ENCODE measurements at regions not wholly inside any gene's neighbourhood (a gene's known extent, or its start where the extent isn't known, plus 50 kb on each side); places are given as distances from the start of the nearest gene placed in this dataset.

GRCh38 chr3:41111011-41111410 is 88.3 kb upstream of the CTNNB1 start:
- Mint-ChIP-seq H3K4me1 (ENCODE audit: low read depth) (no peaks in the 10 kb centered on the region), H3K27ac (no peak overlapping the region), H3K27me3 (ENCODE audit: low read depth) (no peaks in the 10 kb centered on the region), H3K36me3 (ENCODE audit: low read depth) (no peaks in the 10 kb centered on the region), H3K4me3 (no peak overlapping the region), H3K9me3 (no peaks in the 10 kb centered on the region)
- intact Hi-C loops (cut with micrococcal nuclease): no loop called here
- DNase-seq: no peak
- CTCF ChIA-PET: no interaction called here

- intact Hi-C loops (cut with micrococcal nuclease): no loop called here
- Mint-ChIP-seq H3K4me1 (ENCODE audit: low read depth) (peaks cover 11% of the 10 kb centered on the region), H3K4me3 (no peak overlapping the region), H3K9me3 (no peaks in the 10 kb centered on the region), H3K36me3 (ENCODE audit: low read depth) (no peaks in the 10 kb centered on the region), H3K27ac (no peak overlapping the region), H3K27me3 (ENCODE audit: low read depth) (no peaks in the 10 kb centered on the region)
- no peak for DNase-seq
- CTCF ChIA-PET: no interaction called here
These were observed 86.8 kb upstream of the CTNNB1 start for GRCh38 chr3:41112466-41112865.

DNA sequence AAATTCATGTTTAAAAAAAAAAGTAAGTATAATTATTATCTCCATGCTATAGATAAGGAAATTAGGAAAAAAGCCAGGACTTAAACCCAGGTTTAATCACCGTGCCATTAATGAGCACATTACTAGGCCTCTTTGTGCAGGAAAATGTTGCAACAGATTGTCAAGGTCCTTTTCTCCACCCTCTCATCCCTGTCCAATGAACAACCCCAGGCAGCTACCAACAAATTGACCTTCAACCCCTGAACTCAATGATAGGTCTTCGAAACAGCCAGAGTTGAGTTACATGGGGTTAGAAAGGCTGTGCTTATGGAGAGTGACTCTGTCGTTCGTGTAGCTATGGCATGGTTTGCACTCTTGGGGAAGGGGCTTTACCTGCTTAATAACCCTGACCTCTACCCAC is 84.2 kb upstream of the CTNNB1 start:
- CTCF ChIA-PET: interaction anchor here (0.6 to 0.7 kb wide), 2 partner anchors 468 to 1438 kb away, joined by 3 to 4 read pairs; no protein-coding TSS in a partner anchor
- H3K4me3 Mint-ChIP-seq: no peak overlapping the region
- no peaks in the 10 kb centered on the region for H3K9me3 Mint-ChIP-seq
- H3K27me3 Mint-ChIP-seq (ENCODE audit: low read depth): no peaks in the 10 kb centered on the region
- H3K4me1 Mint-ChIP-seq (ENCODE audit: low read depth): peaks cover 26% of the 10 kb centered on the region
- no peaks in the 10 kb centered on the region for H3K36me3 Mint-ChIP-seq (ENCODE audit: low read depth)
- intact Hi-C loops (cut with micrococcal nuclease): loop anchor here (5.0 kb wide), 1 partner anchor 492 kb away; no protein-coding TSS in a partner anchor
- H3K27ac Mint-ChIP-seq: no peak overlapping the region
- no peak for DNase-seq

DNA sequence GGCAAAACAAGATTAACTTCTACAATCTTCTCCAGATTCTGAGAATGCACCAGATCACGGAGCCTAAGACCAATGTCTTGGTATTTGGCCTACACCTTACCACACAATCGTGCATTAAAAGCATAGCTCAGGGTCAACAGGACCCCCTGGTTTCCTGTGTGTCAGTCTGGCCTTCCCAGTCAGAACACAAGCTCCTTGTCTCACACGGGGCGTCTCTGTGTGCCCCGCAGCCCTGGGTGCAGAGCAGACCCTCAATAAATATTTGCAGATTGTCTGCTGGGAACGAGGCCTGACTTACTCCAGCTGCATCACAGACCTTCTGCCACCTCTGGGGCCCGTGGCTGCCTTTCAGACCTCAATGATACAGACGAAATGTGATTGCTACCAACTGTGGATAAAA is 82.5 kb upstream of the CTNNB1 start:
- peaks cover 26% of the 10 kb centered on the region for H3K4me1 Mint-ChIP-seq (ENCODE audit: low read depth)
- CTCF ChIA-PET: no interaction called here
- no peaks in the 10 kb centered on the region for H3K27me3 Mint-ChIP-seq (ENCODE audit: low read depth)
- H3K36me3 Mint-ChIP-seq (ENCODE audit: low read depth): no peaks in the 10 kb centered on the region
- no peak for DNase-seq
- intact Hi-C loops (cut with micrococcal nuclease): loop anchor here (1.0 to 5.0 kb wide), 5 partner anchors 42 to 490 kb away; partner anchors contain the start of gene CTNNB1
- no peaks in the 10 kb centered on the region for H3K9me3 Mint-ChIP-seq
- peak overlapping the region; percentile 9 for H3K27ac Mint-ChIP-seq
- H3K4me3 Mint-ChIP-seq: no peak overlapping the region

DNA sequence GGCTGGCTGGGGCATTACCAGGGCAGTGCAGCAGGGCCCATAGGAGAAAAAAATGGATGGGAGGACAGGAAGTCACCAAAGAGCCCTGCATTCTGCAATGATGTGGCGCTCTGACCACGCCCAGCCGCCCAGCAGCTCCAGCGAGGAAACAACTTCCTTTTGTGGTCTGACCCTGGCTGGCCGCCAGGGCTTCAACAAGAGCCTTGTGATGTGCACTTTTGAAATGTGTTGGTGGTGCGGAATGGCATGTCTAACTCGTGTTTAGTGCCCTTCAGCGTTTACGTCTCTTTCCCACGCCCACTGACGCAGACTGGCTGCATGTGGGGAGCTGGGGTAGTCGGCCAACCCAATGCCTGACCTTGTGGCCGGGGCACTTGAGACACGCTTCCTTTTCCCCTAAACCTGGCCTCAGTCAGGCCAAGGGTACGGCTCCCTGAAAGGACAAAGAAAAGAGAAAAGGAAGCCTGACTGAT is 81.9 kb upstream of the CTNNB1 start:
- H3K4me1 Mint-ChIP-seq (ENCODE audit: low read depth): peaks cover 26% of the 10 kb centered on the region
- peak overlapping the region; percentile 73 for H3K27ac Mint-ChIP-seq
- H3K4me3 Mint-ChIP-seq: peak overlapping the region; percentile 17
- H3K9me3 Mint-ChIP-seq: no peaks in the 10 kb centered on the region
- peak; percentile 94 for DNase-seq
- no peaks in the 10 kb centered on the region for H3K36me3 Mint-ChIP-seq (ENCODE audit: low read depth)
- CTCF ChIA-PET: no interaction called here
- intact Hi-C loops (cut with micrococcal nuclease): loop anchor here (1.0 to 5.0 kb wide), 5 partner anchors 41 to 490 kb away; partner anchors contain the start of gene CTNNB1
- H3K27me3 Mint-ChIP-seq (ENCODE audit: low read depth): no peaks in the 10 kb centered on the region

DNA sequence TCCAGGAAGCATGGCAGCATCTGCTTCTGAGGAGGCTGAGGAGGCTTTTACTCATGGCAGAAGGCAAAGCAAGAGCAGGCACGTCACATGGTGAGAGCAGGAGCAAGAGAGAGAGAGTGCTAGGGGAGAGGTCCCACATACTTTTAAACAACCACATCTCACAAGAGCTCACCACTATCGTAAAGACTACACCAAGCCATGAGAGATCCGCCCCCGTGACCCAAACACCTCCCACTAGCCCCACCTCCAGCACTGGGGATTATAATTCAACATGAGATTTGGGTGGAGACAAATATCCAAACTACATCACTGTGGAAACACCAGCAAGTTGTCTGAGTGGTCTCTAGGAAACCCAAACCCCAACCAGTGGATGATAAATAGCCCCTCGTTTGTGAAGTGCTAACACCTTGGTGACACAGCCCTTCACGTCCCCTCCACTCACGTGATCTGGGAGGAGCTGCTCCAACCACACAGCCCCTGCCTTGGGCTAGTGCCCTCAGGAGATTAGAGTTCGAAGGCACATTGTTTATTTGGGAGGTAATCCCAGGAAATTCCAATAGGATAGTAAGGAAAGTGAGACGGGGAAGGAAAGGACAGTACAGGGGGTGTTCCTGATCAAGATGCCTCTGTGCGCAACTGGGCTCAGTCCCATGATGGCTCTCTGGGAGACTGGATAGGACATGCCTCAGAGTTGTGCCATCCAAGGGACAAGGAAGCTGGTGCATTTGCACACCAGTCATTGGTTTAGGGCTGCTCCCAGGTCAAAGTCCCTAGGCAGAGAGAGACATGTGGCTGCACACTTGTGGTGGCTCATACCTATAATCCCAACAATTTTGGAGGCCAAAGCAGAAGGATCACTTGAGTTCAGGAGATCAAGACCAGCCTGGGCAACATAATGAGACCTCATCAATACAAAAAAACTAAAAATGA is 80.6 kb upstream of the CTNNB1 start:
- CTCF ChIA-PET: no interaction called here
- H3K4me3 Mint-ChIP-seq: no peak overlapping the region
- DNase-seq: peak; percentile 18
- no peaks in the 10 kb centered on the region for H3K9me3 Mint-ChIP-seq
- peaks cover 26% of the 10 kb centered on the region for H3K4me1 Mint-ChIP-seq (ENCODE audit: low read depth)
- peak overlapping the region; percentile 3 for H3K27ac Mint-ChIP-seq
- no peaks in the 10 kb centered on the region for H3K36me3 Mint-ChIP-seq (ENCODE audit: low read depth)
- H3K27me3 Mint-ChIP-seq (ENCODE audit: low read depth): no peaks in the 10 kb centered on the region
- intact Hi-C loops (cut with micrococcal nuclease): loop anchor here (5.0 kb wide), 1 partner anchor 489 kb away; no protein-coding TSS in a partner anchor

DNA sequence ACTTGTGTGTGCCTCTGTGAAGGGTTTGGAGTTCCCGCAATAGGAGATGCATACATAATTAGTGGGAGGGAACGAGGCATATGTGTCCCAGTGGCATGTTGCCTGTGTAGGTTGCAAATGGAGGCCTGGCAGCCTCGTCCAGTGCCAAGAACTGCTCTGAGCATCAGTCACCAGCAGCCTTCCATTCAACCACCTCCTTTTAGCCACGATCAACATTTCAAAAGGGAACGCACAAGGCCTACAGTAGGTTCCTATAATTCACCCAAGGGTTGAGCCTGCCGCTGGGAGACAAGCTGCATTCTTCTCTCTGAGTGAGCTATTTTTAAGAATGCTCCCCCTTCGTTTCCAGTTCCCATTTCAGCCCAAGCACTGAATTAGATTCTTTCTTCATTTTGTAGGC is 78.8 kb upstream of the CTNNB1 start:
- DNase-seq: no peak
- Mint-ChIP-seq H3K4me1 (ENCODE audit: low read depth) (peaks cover 26% of the 10 kb centered on the region), H3K4me3 (no peak overlapping the region), H3K9me3 (peaks cover 3% of the 10 kb centered on the region), H3K27ac (no peak overlapping the region), H3K36me3 (ENCODE audit: low read depth) (no peaks in the 10 kb centered on the region), H3K27me3 (ENCODE audit: low read depth) (no peaks in the 10 kb centered on the region)
- intact Hi-C loops (cut with micrococcal nuclease): no loop called here
- CTCF ChIA-PET: interaction anchor here (0.6 kb wide), 1 partner anchor 1710 kb away, joined by 10 read pairs; no protein-coding TSS in a partner anchor

GRCh38 chr3:41125258-41125657 is 74.0 kb upstream of the CTNNB1 start:
- Mint-ChIP-seq H3K27ac (no peak overlapping the region), H3K27me3 (ENCODE audit: low read depth) (peaks cover 2% of the 10 kb centered on the region), H3K4me1 (ENCODE audit: low read depth) (no peaks in the 10 kb centered on the region), H3K36me3 (ENCODE audit: low read depth) (peaks cover 7% of the 10 kb centered on the region), H3K4me3 (no peak overlapping the region), H3K9me3 (peaks cover 16% of the 10 kb centered on the region)
- CTCF ChIA-PET: no interaction called here
- intact Hi-C loops (cut with micrococcal nuclease): no loop called here
- DNase-seq: no peak

GRCh38 chr3:41126472-41126871 is 72.8 kb upstream of the CTNNB1 start:
- peaks cover 17% of the 10 kb centered on the region for H3K9me3 Mint-ChIP-seq
- H3K4me3 Mint-ChIP-seq: no peak overlapping the region
- H3K27ac Mint-ChIP-seq: no peak overlapping the region
- no peak for DNase-seq
- peaks cover 2% of the 10 kb centered on the region for H3K27me3 Mint-ChIP-seq (ENCODE audit: low read depth)
- H3K36me3 Mint-ChIP-seq (ENCODE audit: low read depth): peaks cover 7% of the 10 kb centered on the region
- CTCF ChIA-PET: interaction anchor here (0.7 to 0.9 kb wide), 2 partner anchors 543 to 546 kb away, joined by 3 read pairs; no protein-coding TSS in a partner anchor
- no peaks in the 10 kb centered on the region for H3K4me1 Mint-ChIP-seq (ENCODE audit: low read depth)
- intact Hi-C loops (cut with micrococcal nuclease): no loop called here

DNA sequence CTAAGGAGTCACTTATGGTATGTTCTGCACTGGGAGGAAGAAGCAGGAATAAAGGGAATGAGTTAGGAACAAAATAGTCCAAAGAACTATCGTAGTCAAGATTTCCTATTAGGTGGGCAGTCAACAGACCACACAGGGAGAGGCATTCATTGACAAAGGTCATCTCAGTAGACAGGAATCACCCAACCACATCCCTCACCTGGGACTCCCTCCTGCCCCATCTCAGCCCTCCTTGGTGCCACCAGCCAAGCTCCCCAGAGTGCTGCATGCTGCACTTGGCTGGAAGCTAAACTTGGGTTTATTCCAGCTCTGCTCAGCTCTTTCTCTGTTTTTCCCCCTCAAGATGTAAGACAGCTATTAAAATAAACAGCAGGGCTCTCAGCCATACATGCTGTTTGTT is 72.3 kb upstream of the CTNNB1 start:
- CTCF ChIA-PET: interaction anchor here (0.6 to 0.7 kb wide), 2 partner anchors 544 to 771 kb away, joined by 3 read pairs; no protein-coding TSS in a partner anchor
- intact Hi-C loops (cut with micrococcal nuclease): no loop called here
- H3K4me3 Mint-ChIP-seq: no peak overlapping the region

DNA sequence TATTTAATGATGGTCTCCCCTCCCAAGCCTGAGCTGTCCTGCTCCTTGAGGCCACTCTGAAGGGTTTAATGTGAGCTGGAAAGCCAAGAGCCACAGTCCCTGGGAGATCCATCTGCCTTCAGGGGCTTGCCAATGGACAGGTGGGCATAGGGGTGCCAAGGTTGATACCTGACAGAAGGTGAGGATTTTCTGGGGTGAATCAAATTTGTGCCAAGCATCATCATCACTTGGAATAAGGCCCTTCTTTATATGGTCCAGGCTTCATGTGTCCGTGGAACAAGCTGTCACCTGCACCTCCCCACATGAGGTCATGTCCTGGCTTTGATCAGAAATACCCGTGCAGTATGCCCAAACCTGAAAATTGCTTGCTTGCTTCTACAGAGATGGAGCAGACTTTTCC is 71.9 kb upstream of the CTNNB1 start:
- Mint-ChIP-seq H3K27ac (no peak overlapping the region), H3K36me3 (ENCODE audit: low read depth) (peaks cover 7% of the 10 kb centered on the region), H3K9me3 (peaks cover 17% of the 10 kb centered on the region), H3K4me1 (ENCODE audit: low read depth) (no peaks in the 10 kb centered on the region), H3K27me3 (ENCODE audit: low read depth) (peaks cover 2% of the 10 kb centered on the region), H3K4me3 (no peak overlapping the region)
- CTCF ChIA-PET: interaction anchor here (0.6 to 0.7 kb wide), 2 partner anchors 544 to 771 kb away, joined by 3 read pairs; no protein-coding TSS in a partner anchor
- intact Hi-C loops (cut with micrococcal nuclease): no loop called here
- no peak for DNase-seq

More for the DNA sequence above, 72.3 kb upstream of the CTNNB1 start:
- H3K36me3 Mint-ChIP-seq (ENCODE audit: low read depth): peaks cover 7% of the 10 kb centered on the region
- no peaks in the 10 kb centered on the region for H3K4me1 Mint-ChIP-seq (ENCODE audit: low read depth)
- peaks cover 2% of the 10 kb centered on the region for H3K27me3 Mint-ChIP-seq (ENCODE audit: low read depth)
- no peak for DNase-seq
- no peak overlapping the region for H3K27ac Mint-ChIP-seq
- H3K9me3 Mint-ChIP-seq: peaks cover 17% of the 10 kb centered on the region

DNA sequence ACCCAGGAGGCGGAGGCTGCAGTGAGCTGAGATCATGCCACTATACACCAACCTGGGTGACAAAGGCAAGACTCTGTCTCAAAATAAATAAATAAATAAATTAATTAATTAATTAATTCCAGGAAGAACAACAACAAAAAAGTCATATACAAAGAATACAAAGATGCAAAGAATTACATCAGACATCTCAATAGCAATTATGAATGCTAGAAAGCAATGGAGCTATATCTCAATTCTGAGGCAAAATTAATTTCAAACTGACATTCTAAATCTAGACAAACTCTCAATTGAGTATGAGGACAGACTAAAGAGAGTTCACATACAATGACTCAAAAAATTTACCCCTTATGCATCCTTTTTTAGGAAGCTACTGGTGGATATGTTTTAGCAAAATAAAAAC is 69.6 kb upstream of the CTNNB1 start:
- Mint-ChIP-seq H3K27ac (no peak overlapping the region), H3K4me3 (no peak overlapping the region), H3K4me1 (ENCODE audit: low read depth) (no peaks in the 10 kb centered on the region), H3K9me3 (peaks cover 17% of the 10 kb centered on the region), H3K27me3 (ENCODE audit: low read depth) (peaks cover 2% of the 10 kb centered on the region), H3K36me3 (ENCODE audit: low read depth) (peaks cover 7% of the 10 kb centered on the region)
- intact Hi-C loops (cut with micrococcal nuclease): no loop called here
- CTCF ChIA-PET: no interaction called here
- DNase-seq: no peak

Data from activated naive CD4-positive, alpha-beta T cell treated with anti-CD3 and anti-CD28 coated beads for 36 hours (primary cell).